ENCODE measurements at regions not wholly inside any gene's neighbourhood (a gene's known extent, or its start where the extent isn't known, plus 50 kb on each side); places are given as distances from the start of the nearest gene placed in this dataset.

DNA sequence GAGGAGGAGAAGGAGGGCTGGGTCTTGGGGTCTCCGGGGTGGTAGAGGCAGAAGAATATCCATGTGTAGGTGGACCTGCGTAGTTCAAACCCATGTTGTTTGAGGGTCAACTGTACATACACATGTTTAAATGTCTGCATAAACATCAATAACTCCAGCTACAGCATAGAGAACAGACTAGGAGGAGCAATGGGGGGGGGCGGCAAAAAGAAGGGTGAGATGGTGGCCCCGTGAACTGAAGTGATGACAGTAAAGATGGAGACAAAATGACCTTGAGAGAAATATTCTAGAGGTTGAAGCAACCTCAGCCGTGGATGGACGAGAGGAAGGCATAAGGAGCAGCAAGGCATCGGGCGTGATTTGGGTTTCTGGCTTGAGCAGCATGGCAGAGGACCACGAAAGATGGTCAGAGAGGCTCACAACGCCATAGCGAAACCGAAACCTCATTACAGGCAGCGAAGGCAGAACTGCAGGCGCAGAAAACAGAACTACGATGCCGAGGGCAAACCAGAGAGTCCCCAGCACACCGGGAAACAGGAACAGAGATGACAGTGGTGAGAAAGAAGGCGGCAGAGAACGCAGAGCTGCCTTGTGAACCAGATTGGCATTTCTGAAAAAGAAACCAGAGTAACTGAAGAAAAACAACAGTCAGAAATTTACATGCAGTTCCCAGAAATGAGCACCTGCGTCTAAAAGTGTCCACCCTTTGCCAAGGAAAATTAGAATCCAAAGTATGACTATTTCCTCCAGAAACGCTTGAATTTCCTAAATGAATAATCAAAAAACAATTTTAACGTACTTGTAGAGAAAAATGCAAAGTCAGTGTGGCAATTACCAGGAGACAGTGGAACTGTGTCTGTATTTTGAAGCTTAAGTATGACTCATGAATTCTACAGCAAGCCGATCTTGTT lies 50.3 kb upstream of the ENPP6 start (continued):
- TF ChIP-seq, protein P1, sequence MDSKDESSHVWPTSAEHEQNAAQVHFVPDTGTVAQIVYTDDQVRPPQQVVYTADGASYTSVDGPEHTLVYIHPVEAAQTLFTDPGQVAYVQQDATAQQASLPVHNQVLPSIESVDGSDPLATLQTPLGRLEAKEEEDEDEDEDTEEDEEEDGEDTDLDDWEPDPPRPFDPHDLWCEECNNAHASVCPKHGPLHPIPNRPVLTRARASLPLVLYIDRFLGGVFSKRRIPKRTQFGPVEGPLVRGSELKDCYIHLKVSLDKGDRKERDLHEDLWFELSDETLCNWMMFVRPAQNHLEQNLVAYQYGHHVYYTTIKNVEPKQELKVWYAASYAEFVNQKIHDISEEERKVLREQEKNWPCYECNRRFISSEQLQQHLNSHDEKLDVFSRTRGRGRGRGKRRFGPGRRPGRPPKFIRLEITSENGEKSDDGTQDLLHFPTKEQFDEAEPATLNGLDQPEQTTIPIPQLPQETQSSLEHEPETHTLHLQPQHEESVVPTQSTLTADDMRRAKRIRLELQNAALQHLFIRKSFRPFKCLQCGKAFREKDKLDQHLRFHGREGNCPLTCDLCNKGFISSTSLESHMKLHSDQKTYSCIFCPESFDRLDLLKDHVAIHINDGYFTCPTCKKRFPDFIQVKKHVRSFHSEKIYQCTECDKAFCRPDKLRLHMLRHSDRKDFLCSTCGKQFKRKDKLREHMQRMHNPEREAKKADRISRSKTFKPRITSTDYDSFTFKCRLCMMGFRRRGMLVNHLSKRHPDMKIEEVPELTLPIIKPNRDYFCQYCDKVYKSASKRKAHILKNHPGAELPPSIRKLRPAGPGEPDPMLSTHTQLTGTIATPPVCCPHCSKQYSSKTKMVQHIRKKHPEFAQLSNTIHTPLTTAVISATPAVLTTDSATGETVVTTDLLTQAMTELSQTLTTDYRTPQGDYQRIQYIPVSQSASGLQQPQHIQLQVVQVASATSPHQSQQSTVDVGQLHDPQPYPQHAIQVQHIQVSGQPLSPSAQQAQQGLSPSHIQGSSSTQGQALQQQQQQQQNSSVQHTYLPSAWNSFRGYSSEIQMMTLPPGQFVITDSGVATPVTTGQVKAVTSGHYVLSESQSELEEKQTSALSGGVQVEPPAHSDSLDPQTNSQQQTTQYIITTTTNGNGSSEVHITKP (IDR thresholded peaks at IDR 0.05; ENCODE audit: partially characterized antibody): no peak
- TF ChIP-seq TAF9B (IDR thresholded peaks at IDR 0.05; ENCODE audit: partially characterized antibody) (peak; percentile 48), NEUROD1 (IDR thresholded peaks at IDR 0.05; ENCODE audit: borderline replicate concordance, low read depth, low read length, partially characterized antibody) (no peak), MIER1 (IDR thresholded peaks at IDR 0.05; ENCODE audit: low read depth) (peak; percentile 25; the same call in 1 of the 2 replicates), ELF1 (tag; IDR thresholded peaks at IDR 0.05) (no peak), PHF8 (IDR thresholded peaks at IDR 0.05; ENCODE audit: borderline replicate concordance, low read length) (peak; percentile 20; the same call in 1 of the 2 replicates), KDM5B (IDR thresholded peaks at IDR 0.05; ENCODE audit: insufficient replicate concordance, low read depth, low read length) (no peak), ZNF584 (CRISPR knock-in tag; IDR thresholded peaks at IDR 0.05; ENCODE audit: low read depth) (0 out of 2 replicates have a peak, but pooled peaks have one; percentile 45), BDP1 (IDR thresholded peaks at IDR 0.05; ENCODE audit: insufficient read depth, insufficient read length) (no peak), ELF4 (CRISPR knock-in tag; IDR thresholded peaks at IDR 0.05) (no peak), CBX8 (IDR thresholded peaks at IDR 0.05; ENCODE audit: borderline replicate concordance, extremely low read depth, low read depth, low read length, poor library complexity, severe bottlenecking) (no peak), NCOR1 (IDR thresholded peaks at IDR 0.05) (no peak)
- TF ChIP-seq, protein P2, sequence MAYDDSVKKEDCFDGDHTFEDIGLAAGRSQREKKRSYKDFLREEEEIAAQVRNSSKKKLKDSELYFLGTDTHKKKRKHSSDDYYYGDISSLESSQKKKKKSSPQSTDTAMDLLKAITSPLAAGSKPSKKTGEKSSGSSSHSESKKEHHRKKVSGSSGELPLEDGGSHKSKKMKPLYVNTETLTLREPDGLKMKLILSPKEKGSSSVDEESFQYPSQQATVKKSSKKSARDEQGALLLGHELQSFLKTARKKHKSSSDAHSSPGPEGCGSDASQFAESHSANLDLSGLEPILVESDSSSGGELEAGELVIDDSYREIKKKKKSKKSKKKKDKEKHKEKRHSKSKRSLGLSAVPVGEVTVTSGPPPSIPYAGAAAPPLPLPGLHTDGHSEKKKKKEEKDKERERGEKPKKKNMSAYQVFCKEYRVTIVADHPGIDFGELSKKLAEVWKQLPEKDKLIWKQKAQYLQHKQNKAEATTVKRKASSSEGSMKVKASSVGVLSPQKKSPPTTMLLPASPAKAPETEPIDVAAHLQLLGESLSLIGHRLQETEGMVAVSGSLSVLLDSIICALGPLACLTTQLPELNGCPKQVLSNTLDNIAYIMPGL (CRISPR knock-in tag; IDR thresholded peaks at IDR 0.05): no peak
- TF ChIP-seq, protein P3, sequence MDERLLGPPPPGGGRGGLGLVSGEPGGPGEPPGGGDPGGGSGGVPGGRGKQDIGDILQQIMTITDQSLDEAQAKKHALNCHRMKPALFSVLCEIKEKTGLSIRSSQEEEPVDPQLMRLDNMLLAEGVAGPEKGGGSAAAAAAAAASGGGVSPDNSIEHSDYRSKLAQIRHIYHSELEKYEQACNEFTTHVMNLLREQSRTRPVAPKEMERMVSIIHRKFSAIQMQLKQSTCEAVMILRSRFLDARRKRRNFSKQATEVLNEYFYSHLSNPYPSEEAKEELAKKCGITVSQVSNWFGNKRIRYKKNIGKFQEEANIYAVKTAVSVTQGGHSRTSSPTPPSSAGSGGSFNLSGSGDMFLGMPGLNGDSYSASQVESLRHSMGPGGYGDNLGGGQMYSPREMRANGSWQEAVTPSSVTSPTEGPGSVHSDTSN (CRISPR knock-in tag; IDR thresholded peaks at IDR 0.05; ENCODE audit: low read depth): no peak
- TF ChIP-seq, protein P3 (tag; conservative IDR thresholded peaks at IDR 0.05; ENCODE audit: low read depth): 0 out of 2 replicates have a peak, but pooled peaks have one; percentile 5
- TF ChIP-seq, protein P4, sequence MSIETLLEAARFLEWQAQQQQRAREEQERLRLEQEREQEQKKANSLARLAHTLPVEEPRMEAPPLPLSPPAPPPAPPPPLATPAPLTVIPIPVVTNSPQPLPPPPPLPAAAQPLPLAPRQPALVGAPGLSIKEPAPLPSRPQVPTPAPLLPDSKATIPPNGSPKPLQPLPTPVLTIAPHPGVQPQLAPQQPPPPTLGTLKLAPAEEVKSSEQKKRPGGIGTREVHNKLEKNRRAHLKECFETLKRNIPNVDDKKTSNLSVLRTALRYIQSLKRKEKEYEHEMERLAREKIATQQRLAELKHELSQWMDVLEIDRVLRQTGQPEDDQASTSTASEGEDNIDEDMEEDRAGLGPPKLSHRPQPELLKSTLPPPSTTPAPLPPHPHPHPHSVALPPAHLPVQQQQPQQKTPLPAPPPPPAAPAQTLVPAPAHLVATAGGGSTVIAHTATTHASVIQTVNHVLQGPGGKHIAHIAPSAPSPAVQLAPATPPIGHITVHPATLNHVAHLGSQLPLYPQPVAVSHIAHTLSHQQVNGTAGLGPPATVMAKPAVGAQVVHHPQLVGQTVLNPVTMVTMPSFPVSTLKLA (conservative IDR thresholded peaks at IDR 0.05): peak in 1 of 2 experiments; percentile 53; a peak in 3 of 4 replicates

Measured in K562 (cell line).